Retinal pigment epithelial cell (primary cell): ENCODE measurements at regions not wholly inside any gene's neighbourhood (a gene's known extent, or its start where the extent isn't known, plus 50 kb on each side); places are given as distances from the start of the nearest gene placed in this dataset.

ENCODE experiments used
- DNase-seq: peaks from one replicate; pipeline ENCODE4 v3.0.0-alpha.2; 2010; ENCODE audit warnings: low read depth
- H3K4me3 ChIP-seq: 2 replicates; pipeline ENCODE4 v1.5.1; 2011; ENCODE audit warnings: mild to moderate bottlenecking, low read length, control low read depth, moderate library complexity
- CTCF ChIP-seq: conservative IDR thresholded peaks from 2 replicates; pipeline ENCODE4 v1.5.1; 2011; ENCODE audit warnings: low read depth, low read length, control low read depth, inconsistent platforms

- DNase-seq, result no peak
- no peak for TF ChIP-seq CTCF
- no peak overlapping the region for H3K4me3 ChIP-seq
Measured at GRCh38 chr2:193824474-193824873, 1629.7 kb upstream of the TMEFF2 start.

- no peak overlapping the region for H3K4me3 ChIP-seq
- DNase-seq, result no peak
- no peak for TF ChIP-seq CTCF
Measured at GRCh38 chr2:193818801-193819499, 1624.2 kb upstream of the TMEFF2 start.

GRCh38 chr2:193816008-193816407 lies 1621.3 kb upstream of the TMEFF2 start:
- no peak overlapping the region for H3K4me3 ChIP-seq
- DNase-seq, result no peak
- no peak for TF ChIP-seq CTCF

- no peak for DNase-seq
- H3K4me3 ChIP-seq, result no peak overlapping the region
- no peak for TF ChIP-seq CTCF
Measured at GRCh38 chr2:193810533-193810932, 1615.8 kb upstream of the TMEFF2 start.

GRCh38 chr2:193808877-193809276 lies 1614.1 kb upstream of the TMEFF2 start:
- H3K4me3 ChIP-seq, result no peak overlapping the region
- no peak for DNase-seq
- TF ChIP-seq CTCF, result no peak

- DNase-seq, result no peak
- H3K4me3 ChIP-seq, result no peak overlapping the region
- TF ChIP-seq CTCF, result no peak
Measured at GRCh38 chr2:193806088-193806774, 1611.5 kb upstream of the TMEFF2 start.

- no peak for TF ChIP-seq CTCF
- no peak for DNase-seq
- H3K4me3 ChIP-seq, result no peak overlapping the region
Measured at GRCh38 chr2:193796847-193797246, 1602.1 kb upstream of the TMEFF2 start.
